ENCODE measurements at regions not wholly inside any gene's neighbourhood (a gene's known extent, or its start where the extent isn't known, plus 50 kb on each side); places are given as distances from the start of the nearest gene placed in this dataset.

- Histone ChIP-seq H3K9me3 (ENCODE audit: control insufficient read depth, low read depth, low read length) (no peaks in the 10 kb centered on the region), H3K36me3 (ENCODE audit: control insufficient read depth, low read depth, low read length) (no peaks in the 10 kb centered on the region), H3K4me3 (ENCODE audit: low read length) (no peak overlapping the region), H3K9ac (ENCODE audit: low read length) (no peak overlapping the region), H3K27me3 (ENCODE audit: control insufficient read depth, insufficient read depth, low read length) (no peaks in the 10 kb centered on the region), H3K4me1 (ENCODE audit: control insufficient read depth, low read depth, low read length) (no peaks in the 10 kb centered on the region), H3K27ac (ENCODE audit: low read length) (no peak overlapping the region)
Measured at GRCh38 chr15:39357480-39358268, 223.2 kb upstream of the THBS1 start.

- no peak overlapping the region for H3K9ac ChIP-seq (ENCODE audit: low read length)
Measured at GRCh38 chr15:39358441-39359041, 222.3 kb upstream of the THBS1 start.

GRCh38 chr15:39359771-39360170 is 221.1 kb upstream of the THBS1 start:
- H3K27me3 ChIP-seq (ENCODE audit: control insufficient read depth, insufficient read depth, low read length) = no peaks in the 10 kb centered on the region
- no peak overlapping the region for H3K4me3 ChIP-seq (ENCODE audit: low read length)
- no peaks in the 10 kb centered on the region for H3K4me1 ChIP-seq (ENCODE audit: control insufficient read depth, low read depth, low read length)
- no peak overlapping the region for H3K27ac ChIP-seq (ENCODE audit: low read length)
- H3K9me3 ChIP-seq (ENCODE audit: control insufficient read depth, low read depth, low read length) = no peaks in the 10 kb centered on the region
- no peaks in the 10 kb centered on the region for H3K36me3 ChIP-seq (ENCODE audit: control insufficient read depth, low read depth, low read length)
- no peak overlapping the region for H3K9ac ChIP-seq (ENCODE audit: low read length)

More at GRCh38 chr15:39358441-39359041, 222.3 kb upstream of the THBS1 start:
- Histone ChIP-seq H3K4me3 (ENCODE audit: low read length) (no peak overlapping the region), H3K27ac (ENCODE audit: low read length) (no peak overlapping the region), H3K4me1 (ENCODE audit: control insufficient read depth, low read depth, low read length) (no peaks in the 10 kb centered on the region), H3K36me3 (ENCODE audit: control insufficient read depth, low read depth, low read length) (no peaks in the 10 kb centered on the region), H3K27me3 (ENCODE audit: control insufficient read depth, insufficient read depth, low read length) (no peaks in the 10 kb centered on the region), H3K9me3 (ENCODE audit: control insufficient read depth, low read depth, low read length) (no peaks in the 10 kb centered on the region)

- no peak overlapping the region for H3K4me3 ChIP-seq (ENCODE audit: low read length)
- H3K9ac ChIP-seq (ENCODE audit: low read length) = no peak overlapping the region
- H3K9me3 ChIP-seq (ENCODE audit: control insufficient read depth, low read depth, low read length) = no peaks in the 10 kb centered on the region
- no peaks in the 10 kb centered on the region for H3K36me3 ChIP-seq (ENCODE audit: control insufficient read depth, low read depth, low read length)
- H3K4me1 ChIP-seq (ENCODE audit: control insufficient read depth, low read depth, low read length) = no peaks in the 10 kb centered on the region
- H3K27ac ChIP-seq (ENCODE audit: low read length) = no peak overlapping the region
- no peaks in the 10 kb centered on the region for H3K27me3 ChIP-seq (ENCODE audit: control insufficient read depth, insufficient read depth, low read length)
Measured at GRCh38 chr15:39360452-39360851, 220.4 kb upstream of the THBS1 start.

GRCh38 chr15:39361497-39361896 is 219.4 kb upstream of the THBS1 start:
- H3K27ac ChIP-seq (ENCODE audit: low read length) = no peak overlapping the region
- H3K9me3 ChIP-seq (ENCODE audit: control insufficient read depth, low read depth, low read length) = no peaks in the 10 kb centered on the region
- no peaks in the 10 kb centered on the region for H3K36me3 ChIP-seq (ENCODE audit: control insufficient read depth, low read depth, low read length)
- H3K27me3 ChIP-seq (ENCODE audit: control insufficient read depth, insufficient read depth, low read length) = no peaks in the 10 kb centered on the region
- no peak overlapping the region for H3K4me3 ChIP-seq (ENCODE audit: low read length)
- H3K9ac ChIP-seq (ENCODE audit: low read length) = no peak overlapping the region
- no peaks in the 10 kb centered on the region for H3K4me1 ChIP-seq (ENCODE audit: control insufficient read depth, low read depth, low read length)

- no peaks in the 10 kb centered on the region for H3K9me3 ChIP-seq (ENCODE audit: control insufficient read depth, low read depth, low read length)
- H3K4me3 ChIP-seq (ENCODE audit: low read length) = no peak overlapping the region
- H3K27me3 ChIP-seq (ENCODE audit: control insufficient read depth, insufficient read depth, low read length) = no peaks in the 10 kb centered on the region
- H3K9ac ChIP-seq (ENCODE audit: low read length) = no peak overlapping the region
- H3K27ac ChIP-seq (ENCODE audit: low read length) = no peak overlapping the region
- H3K4me1 ChIP-seq (ENCODE audit: control insufficient read depth, low read depth, low read length) = no peaks in the 10 kb centered on the region
- H3K36me3 ChIP-seq (ENCODE audit: control insufficient read depth, low read depth, low read length) = no peaks in the 10 kb centered on the region
Measured at GRCh38 chr15:39362821-39363561, 217.9 kb upstream of the THBS1 start.

- Histone ChIP-seq H3K4me3 (ENCODE audit: low read length) (no peak overlapping the region), H3K9ac (ENCODE audit: low read length) (no peak overlapping the region), H3K27ac (ENCODE audit: low read length) (no peak overlapping the region), H3K27me3 (ENCODE audit: control insufficient read depth, insufficient read depth, low read length) (no peaks in the 10 kb centered on the region), H3K4me1 (ENCODE audit: control insufficient read depth, low read depth, low read length) (no peaks in the 10 kb centered on the region), H3K9me3 (ENCODE audit: control insufficient read depth, low read depth, low read length) (no peaks in the 10 kb centered on the region), H3K36me3 (ENCODE audit: control insufficient read depth, low read depth, low read length) (no peaks in the 10 kb centered on the region)
Measured at GRCh38 chr15:39363761-39364586, 216.9 kb upstream of the THBS1 start.

- no peak overlapping the region for H3K27ac ChIP-seq (ENCODE audit: low read length)
- no peaks in the 10 kb centered on the region for H3K36me3 ChIP-seq (ENCODE audit: control insufficient read depth, low read depth, low read length)
- no peak overlapping the region for H3K4me3 ChIP-seq (ENCODE audit: low read length)
- H3K9me3 ChIP-seq (ENCODE audit: control insufficient read depth, low read depth, low read length) = no peaks in the 10 kb centered on the region
- H3K4me1 ChIP-seq (ENCODE audit: control insufficient read depth, low read depth, low read length) = no peaks in the 10 kb centered on the region
- H3K27me3 ChIP-seq (ENCODE audit: control insufficient read depth, insufficient read depth, low read length) = no peaks in the 10 kb centered on the region
- H3K9ac ChIP-seq (ENCODE audit: low read length) = no peak overlapping the region
Measured at GRCh38 chr15:39364721-39365120, 216.2 kb upstream of the THBS1 start.

- Histone ChIP-seq H3K9me3 (ENCODE audit: control insufficient read depth, low read depth, low read length) (no peaks in the 10 kb centered on the region), H3K4me1 (ENCODE audit: control insufficient read depth, low read depth, low read length) (no peaks in the 10 kb centered on the region), H3K27me3 (ENCODE audit: control insufficient read depth, insufficient read depth, low read length) (no peaks in the 10 kb centered on the region), H3K4me3 (ENCODE audit: low read length) (no peak overlapping the region), H3K9ac (ENCODE audit: low read length) (no peak overlapping the region), H3K36me3 (ENCODE audit: control insufficient read depth, low read depth, low read length) (no peaks in the 10 kb centered on the region), H3K27ac (ENCODE audit: low read length) (no peak overlapping the region)
Measured at GRCh38 chr15:39365161-39365560, 215.7 kb upstream of the THBS1 start.

GRCh38 chr15:39365873-39366272 is 215.0 kb upstream of the THBS1 start:
- H3K4me3 ChIP-seq (ENCODE audit: low read length) = no peak overlapping the region
- no peaks in the 10 kb centered on the region for H3K36me3 ChIP-seq (ENCODE audit: control insufficient read depth, low read depth, low read length)
- no peak overlapping the region for H3K27ac ChIP-seq (ENCODE audit: low read length)
- H3K4me1 ChIP-seq (ENCODE audit: control insufficient read depth, low read depth, low read length) = no peaks in the 10 kb centered on the region
- H3K9me3 ChIP-seq (ENCODE audit: control insufficient read depth, low read depth, low read length) = no peaks in the 10 kb centered on the region
- no peak overlapping the region for H3K9ac ChIP-seq (ENCODE audit: low read length)
- H3K27me3 ChIP-seq (ENCODE audit: control insufficient read depth, insufficient read depth, low read length) = no peaks in the 10 kb centered on the region

GRCh38 chr15:39367596-39367995 is 213.3 kb upstream of the THBS1 start:
- H3K4me3 ChIP-seq (ENCODE audit: low read length) = no peak overlapping the region
- H3K27me3 ChIP-seq (ENCODE audit: control insufficient read depth, insufficient read depth, low read length) = no peaks in the 10 kb centered on the region
- no peaks in the 10 kb centered on the region for H3K9me3 ChIP-seq (ENCODE audit: control insufficient read depth, low read depth, low read length)
- H3K9ac ChIP-seq (ENCODE audit: low read length) = no peak overlapping the region
- H3K36me3 ChIP-seq (ENCODE audit: control insufficient read depth, low read depth, low read length) = no peaks in the 10 kb centered on the region
- no peak overlapping the region for H3K27ac ChIP-seq (ENCODE audit: low read length)
- H3K4me1 ChIP-seq (ENCODE audit: control insufficient read depth, low read depth, low read length) = no peaks in the 10 kb centered on the region
